IMR-90 (cell line): ENCODE measurements at regions not wholly inside any gene's neighbourhood (a gene's known extent, or its start where the extent isn't known, plus 50 kb on each side); places are given as distances from the start of the nearest gene placed in this dataset.

Experiments used
- ATAC-seq: fragments of 200-7000 bp; cut with Tn5 transposase; 2 replicates; pipeline ENCODE4 v1.9.1; 2020; ENCODE audit warnings: low read depth, mild to moderate bottlenecking, moderate library complexity
- BruUV-seq: library from RNA; stranded (reverse); fragments of 400-500 nt; replicated peaks from 2 replicates; lab custom pipeline; 2021; lab: Mats Ljungman, UMichigan
- CTCF ChIA-PET: fragments of 300-600 bp; formaldehyde crosslinking; extraction: SDS; loops from one replicate; lab custom pipeline; 2021; ENCODE audit warnings: antibody characterized with exemption; lab: Yijun Ruan, JAX
- POLR2A ChIA-PET: fragments of 300-600 bp; sonication (Branson Sonifier 250); formaldehyde crosslinking; loops from one replicate; lab custom pipeline; 2022; ENCODE audit warnings: antibody characterized with exemption; ENCODE audit not compliant: unreplicated experiment; lab: Charles Lee
- DNase-seq: peaks from one replicate; pipeline ENCODE4 v3.0.0; 2013
- H2AFZ ChIP-seq: replicated peaks from 2 replicates; pipeline ENCODE3; 2013; ENCODE audit warnings: low read length, mild to moderate bottlenecking; ENCODE audit not compliant: poor library complexity
- H2AK5ac ChIP-seq: 2 replicates; pipeline ENCODE4 v1.6.1; 2013; ENCODE audit warnings: low read depth, low read length, inconsistent platforms
- H2AK9ac ChIP-seq: replicated peaks from 2 replicates; pipeline ENCODE3; 2013; ENCODE audit warnings: mild to moderate bottlenecking, low read depth, low read length, moderate library complexity; ENCODE audit not compliant: poor library complexity
- H2BK120ac ChIP-seq: 2 replicates; pipeline ENCODE4 v1.6.1; 2013; ENCODE audit warnings: low read depth, low read length, inconsistent platforms
- H2BK15ac ChIP-seq: 3 replicates; pipeline ENCODE4 v1.6.1; 2013; ENCODE audit warnings: low read depth, low read length, inconsistent platforms
- H2BK20ac ChIP-seq: 2 replicates; pipeline ENCODE4 v1.6.1; 2013; ENCODE audit warnings: low read depth, mild to moderate bottlenecking, inconsistent platforms, low read length, moderate library complexity
- H2BK5ac ChIP-seq: 2 replicates; pipeline ENCODE4 v1.6.1; 2013; ENCODE audit warnings: mild to moderate bottlenecking, low read depth, low read length, inconsistent platforms; ENCODE audit not compliant: poor library complexity, severe bottlenecking
- H3K14ac ChIP-seq: replicated peaks from 2 replicates; pipeline ENCODE4 v1.6.1; 2013; ENCODE audit warnings: low read depth, low read length, inconsistent platforms
- H3K18ac ChIP-seq: 2 replicates; pipeline ENCODE4 v1.6.1; 2013; ENCODE audit warnings: low read depth, low read length, control low read depth
- H3K23ac ChIP-seq: 2 replicates; pipeline ENCODE4 v1.6.1; 2013; ENCODE audit warnings: low read depth, low read length, inconsistent platforms
- H3K27ac ChIP-seq: 2 replicates; pipeline ENCODE4 v1.5.1; 2013; ENCODE audit warnings: mild to moderate bottlenecking, control low read depth, low read length; ENCODE audit not compliant: insufficient read depth
- H3K27me3 ChIP-seq: 2 replicates; pipeline ENCODE4 v1.6.1; 2013; ENCODE audit warnings: low read length; ENCODE audit not compliant: control insufficient read depth, insufficient read depth
- H3K36me3 ChIP-seq: 2 replicates; pipeline ENCODE4 v1.6.1; 2013; ENCODE audit warnings: low read length, mixed read lengths; ENCODE audit not compliant: control insufficient read depth, insufficient read depth
- H3K4ac ChIP-seq: 2 replicates; pipeline ENCODE4 v1.6.1; 2013; ENCODE audit warnings: low read depth, low read length, inconsistent platforms
- H3K4me1 ChIP-seq: 2 replicates; pipeline ENCODE4 v1.6.1; 2013; ENCODE audit warnings: low read length, mixed read lengths; ENCODE audit not compliant: control insufficient read depth, insufficient read depth
- H3K4me2 ChIP-seq: 2 replicates; pipeline ENCODE4 v1.6.1; 2013; ENCODE audit warnings: low read depth, mild to moderate bottlenecking, control low read depth, low read length, moderate library complexity
- H3K4me3 ChIP-seq: 2 replicates; pipeline ENCODE4 v1.5.1; 2013; ENCODE audit warnings: low read depth, mild to moderate bottlenecking, control low read depth, low read length, moderate library complexity; ENCODE audit not compliant: insufficient read depth
- H3K56ac ChIP-seq: 2 replicates; pipeline ENCODE4 v1.6.1; 2013; ENCODE audit warnings: low read length, inconsistent platforms; ENCODE audit not compliant: insufficient read depth; ENCODE audit errors: extremely low read depth
- H3K79me1 ChIP-seq, 2 experiments: 2 replicates each; pipeline ENCODE4 v1.6.1; 2013; ENCODE audit warnings: low read length in 2 of 2, inconsistent platforms in 1 of 2, low read depth in 1 of 2
- H3K9ac ChIP-seq: 2 replicates; pipeline ENCODE4 v1.6.1; 2013; ENCODE audit warnings: low read depth, low read length, control low read depth
- H3K9me1 ChIP-seq: 2 replicates; pipeline ENCODE4 v1.6.1; 2013; ENCODE audit warnings: low read length, inconsistent platforms; ENCODE audit not compliant: insufficient read depth
- H3K9me3 ChIP-seq: 2 replicates; pipeline ENCODE4 v1.6.1; 2013; ENCODE audit warnings: low read length; ENCODE audit not compliant: control insufficient read depth, insufficient read depth
- H4K20me1 ChIP-seq: 2 replicates; pipeline ENCODE4 v1.6.1; 2013; ENCODE audit warnings: low read length, inconsistent platforms; ENCODE audit not compliant: insufficient read depth
- H4K5ac ChIP-seq: 2 replicates; pipeline ENCODE4 v1.6.1; 2013; ENCODE audit warnings: mild to moderate bottlenecking, low read depth, low read length, control low read depth
- H4K8ac ChIP-seq, 2 experiments: 2 replicates each; pipeline ENCODE4 v1.6.1; 2013; ENCODE audit warnings: low read depth in 2 of 2, low read length in 2 of 2, control low read depth in 1 of 2, inconsistent platforms in 1 of 2
- H4K91ac ChIP-seq: 2 replicates; pipeline ENCODE4 v1.6.1; 2013; ENCODE audit warnings: low read depth, low read length, inconsistent platforms; ENCODE audit not compliant: insufficient read depth
- BHLHE40 ChIP-seq: fragments of 150-350 bp; IDR thresholded peaks from 2 replicates; pipeline ENCODE4 v1.6.1; 2016; ENCODE audit warnings: mild to moderate bottlenecking, low read depth, low read length
- CEBPB ChIP-seq: IDR thresholded peaks from 2 replicates; pipeline ENCODE4 v1.6.1; 2012; ENCODE audit warnings: low read depth, low read length, improper control_type of control experiment
- CHD1 ChIP-seq: IDR thresholded peaks from 2 replicates; pipeline ENCODE4 v1.6.1; 2012; ENCODE audit warnings: low read depth, low read length, improper control_type of control experiment
- FOS ChIP-seq: fragments of 150-350 bp; IDR thresholded peaks from 2 replicates; pipeline ENCODE4 v1.6.1; 2016; ENCODE audit warnings: low read depth, low read length
- MAZ ChIP-seq: IDR thresholded peaks from 2 replicates; pipeline ENCODE4 v1.6.1; 2012; ENCODE audit warnings: low read depth, mild to moderate bottlenecking, low read length, improper control_type of control experiment, moderate library complexity, borderline replicate concordance
- MXI1 ChIP-seq: IDR thresholded peaks from 2 replicates; pipeline ENCODE4 v1.6.1; 2012; ENCODE audit warnings: low read depth, mild to moderate bottlenecking, low read length, moderate library complexity, borderline replicate concordance
- NFE2L2 ChIP-seq: fragments of 150-350 bp; IDR thresholded peaks from 2 replicates; pipeline ENCODE4 v1.6.1; 2016; ENCODE audit warnings: low read depth, mild to moderate bottlenecking, low read length
- POLR2A ChIP-seq: IDR thresholded peaks from 2 replicates; pipeline ENCODE4 v1.6.1; 2012; ENCODE audit warnings: mild to moderate bottlenecking, low read depth, low read length
- RAD21 ChIP-seq: IDR thresholded peaks from 2 replicates; pipeline ENCODE4 v1.6.1; 2012; ENCODE audit warnings: low read length, improper control_type of control experiment
- RFX5 ChIP-seq: IDR thresholded peaks from 2 replicates; pipeline ENCODE4 v1.8.0; 2012; ENCODE audit warnings: low read depth, mild to moderate bottlenecking, low read length, moderate library complexity
- SMC3 ChIP-seq: fragments of 150-350 bp; IDR thresholded peaks from 2 replicates; pipeline ENCODE4 v1.6.1; 2016; ENCODE audit warnings: low read depth, mild to moderate bottlenecking, antibody characterized with exemption, low read length, moderate library complexity
- USF2 ChIP-seq: fragments of 150-350 bp; IDR thresholded peaks from 2 replicates; pipeline ENCODE4 v1.6.1; 2017; ENCODE audit warnings: mild to moderate bottlenecking, antibody characterized with exemption, low read length, low read depth
- dilution Hi-C: fragments of 300-500 bp; cut with HindIII; formaldehyde crosslinking; loops from one replicate; pipeline ENCODE4 v1.14.3; 2018; ENCODE audit warnings: low sequenced_read_pairs; ENCODE audit not compliant: unreplicated experiment
- in situ Hi-C: fragments of 300-500 bp; cut with MboI; formaldehyde crosslinking; loops from 3 replicates; pipeline ENCODE4 v1.14.3; 2019; ENCODE audit warnings: low sequenced_read_pairs, inconsistent platforms, mixed read lengths
- intact Hi-C: fragments of 100-400 bp; cut with micrococcal nuclease; formaldehyde crosslinking; loops from 2 replicates; pipeline ENCODE4 v1.10.0; 2022
- TF ChIP-seq, protein P1 (sequence below): conservative IDR thresholded peaks from 2 replicates; pipeline ENCODE4 v1.5.1; 2012; ENCODE audit warnings: mild to moderate bottlenecking, low read depth, low read length, improper control_type of control experiment
- TF ChIP-seq, protein P2 (sequence below): fragments of 150-350 bp; IDR thresholded peaks from 2 replicates; pipeline ENCODE4 v1.6.1; 2016; ENCODE audit warnings: low read depth, mild to moderate bottlenecking, low read length, moderate library complexity, borderline replicate concordance

GRCh38 chr6:97586344-97586743, 303.3 kb upstream of the MMS22L start:
- TF ChIP-seq RFX5 (no peak), CHD1 (no peak), MAZ (no peak), USF2 (no peak), MXI1 (no peak), SMC3 (peak; percentile 31), FOS (no peak), BHLHE40 (no peak), CEBPB (no peak), NFE2L2 (no peak), POLR2A (no peak), RAD21 (peak; percentile 54)
- TF ChIP-seq, protein P1, sequence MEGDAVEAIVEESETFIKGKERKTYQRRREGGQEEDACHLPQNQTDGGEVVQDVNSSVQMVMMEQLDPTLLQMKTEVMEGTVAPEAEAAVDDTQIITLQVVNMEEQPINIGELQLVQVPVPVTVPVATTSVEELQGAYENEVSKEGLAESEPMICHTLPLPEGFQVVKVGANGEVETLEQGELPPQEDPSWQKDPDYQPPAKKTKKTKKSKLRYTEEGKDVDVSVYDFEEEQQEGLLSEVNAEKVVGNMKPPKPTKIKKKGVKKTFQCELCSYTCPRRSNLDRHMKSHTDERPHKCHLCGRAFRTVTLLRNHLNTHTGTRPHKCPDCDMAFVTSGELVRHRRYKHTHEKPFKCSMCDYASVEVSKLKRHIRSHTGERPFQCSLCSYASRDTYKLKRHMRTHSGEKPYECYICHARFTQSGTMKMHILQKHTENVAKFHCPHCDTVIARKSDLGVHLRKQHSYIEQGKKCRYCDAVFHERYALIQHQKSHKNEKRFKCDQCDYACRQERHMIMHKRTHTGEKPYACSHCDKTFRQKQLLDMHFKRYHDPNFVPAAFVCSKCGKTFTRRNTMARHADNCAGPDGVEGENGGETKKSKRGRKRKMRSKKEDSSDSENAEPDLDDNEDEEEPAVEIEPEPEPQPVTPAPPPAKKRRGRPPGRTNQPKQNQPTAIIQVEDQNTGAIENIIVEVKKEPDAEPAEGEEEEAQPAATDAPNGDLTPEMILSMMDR: peak; percentile 41
- TF ChIP-seq, protein P2, sequence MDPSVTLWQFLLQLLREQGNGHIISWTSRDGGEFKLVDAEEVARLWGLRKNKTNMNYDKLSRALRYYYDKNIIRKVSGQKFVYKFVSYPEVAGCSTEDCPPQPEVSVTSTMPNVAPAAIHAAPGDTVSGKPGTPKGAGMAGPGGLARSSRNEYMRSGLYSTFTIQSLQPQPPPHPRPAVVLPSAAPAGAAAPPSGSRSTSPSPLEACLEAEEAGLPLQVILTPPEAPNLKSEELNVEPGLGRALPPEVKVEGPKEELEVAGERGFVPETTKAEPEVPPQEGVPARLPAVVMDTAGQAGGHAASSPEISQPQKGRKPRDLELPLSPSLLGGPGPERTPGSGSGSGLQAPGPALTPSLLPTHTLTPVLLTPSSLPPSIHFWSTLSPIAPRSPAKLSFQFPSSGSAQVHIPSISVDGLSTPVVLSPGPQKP: no peak
- H2AK5ac ChIP-seq: no peak overlapping the region
- H4K20me1 ChIP-seq: no peaks in the 10 kb centered on the region
- H3K36me3 ChIP-seq: no peaks in the 10 kb centered on the region
- H3K23ac ChIP-seq: no peak overlapping the region
- H3K27ac ChIP-seq: no peak overlapping the region
- H3K4me3 ChIP-seq: no peak overlapping the region
- peak; percentile 49 for DNase-seq
- no peaks in the 10 kb centered on the region for H3K27me3 ChIP-seq
- no peak overlapping the region for H4K91ac ChIP-seq
- CTCF ChIA-PET: interaction anchor here (0.7 kb wide), 1 partner anchor 115 kb away, joined by 3 read pairs; no protein-coding TSS in a partner anchor
- POLR2A ChIA-PET: no interaction called here
- H3K4me2 ChIP-seq: no peak overlapping the region
- H3K9ac ChIP-seq: no peak overlapping the region
- H3K9me3 ChIP-seq: no peaks in the 10 kb centered on the region
- H4K8ac ChIP-seq: no peak overlapping the region
- ATAC-seq: no peak
- H3K79me1 ChIP-seq: no peaks in the 10 kb centered on the region
- intact Hi-C loops: loop anchor here (2.0 kb wide), 1 partner anchor 1258 kb away; no protein-coding TSS in a partner anchor
- no peak overlapping the region for H2BK15ac ChIP-seq
- H2BK5ac ChIP-seq: no peak overlapping the region
- H2BK20ac ChIP-seq: no peak overlapping the region
- no peak overlapping the region for H3K18ac ChIP-seq
- H3K14ac ChIP-seq: no peak overlapping the region
- no peak overlapping the region for H2AFZ ChIP-seq
- no peak overlapping the region for H2BK120ac ChIP-seq
- in situ Hi-C loops: no loop called here
- no peak overlapping the region for H3K4ac ChIP-seq
- H2AK9ac ChIP-seq: no peak overlapping the region
- H4K5ac ChIP-seq: no peak overlapping the region
- BruUV-seq: no TSS peak
- dilution Hi-C loops: no loop called here
- no peaks in the 10 kb centered on the region for H3K9me1 ChIP-seq
- H3K56ac ChIP-seq: no peak overlapping the region
- H3K4me1 ChIP-seq: no peaks in the 10 kb centered on the region
